NCI-H2196 treated with DMSO at 0.1 percent for 48 hours (cell line): ENCODE measurements at regions not wholly inside any gene's neighbourhood (a gene's known extent, or its start where the extent isn't known, plus 50 kb on each side); places are given as distances from the start of the nearest gene placed in this dataset.

Experiments used
- DNase-seq: peaks from one replicate; lab custom pipeline; 2025; ENCODE audit not compliant: unreplicated experiment; lab: John Stamatoyannopoulos, UW

DNA sequence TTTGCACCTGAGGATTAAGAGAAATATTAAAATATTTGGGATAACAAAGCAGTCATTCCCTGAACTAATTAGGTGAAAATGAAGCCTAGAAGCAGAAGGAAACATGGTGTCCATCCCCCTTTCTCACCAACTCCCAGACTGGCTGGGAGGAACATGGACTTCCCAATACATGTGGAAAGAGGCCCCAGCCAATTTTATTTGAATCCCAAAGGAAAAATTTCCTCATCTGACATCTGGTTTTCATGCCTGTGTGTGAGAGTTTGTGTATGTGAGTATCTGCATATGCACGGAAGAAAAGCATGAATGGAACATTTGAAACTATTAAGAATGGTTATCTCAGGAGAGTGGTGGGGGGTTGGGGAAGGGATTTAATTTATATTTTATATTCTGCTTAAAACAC is 84.3 kb downstream of the COPS8 start:
- no peak for DNase-seq

DNA sequence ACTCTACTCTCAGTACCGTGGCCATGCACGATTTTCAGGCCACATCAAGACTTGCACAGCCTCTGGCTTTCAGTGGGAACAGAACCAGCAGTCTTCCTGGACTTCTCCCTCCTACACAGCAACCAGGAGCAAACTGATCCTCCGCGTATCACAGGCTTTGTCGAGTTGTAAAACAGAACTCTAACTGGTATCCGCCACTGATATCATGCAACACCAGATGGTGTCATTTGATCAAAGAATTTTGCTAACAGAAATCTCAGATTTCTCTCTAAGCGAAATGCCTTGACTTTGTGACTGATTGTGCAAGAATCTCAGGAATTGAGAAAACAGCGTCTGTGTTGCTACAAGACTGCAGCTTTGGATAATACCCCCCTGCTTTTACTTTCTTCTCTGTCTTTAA is 85.7 kb downstream of the COPS8 start:
- no peak for DNase-seq

DNA sequence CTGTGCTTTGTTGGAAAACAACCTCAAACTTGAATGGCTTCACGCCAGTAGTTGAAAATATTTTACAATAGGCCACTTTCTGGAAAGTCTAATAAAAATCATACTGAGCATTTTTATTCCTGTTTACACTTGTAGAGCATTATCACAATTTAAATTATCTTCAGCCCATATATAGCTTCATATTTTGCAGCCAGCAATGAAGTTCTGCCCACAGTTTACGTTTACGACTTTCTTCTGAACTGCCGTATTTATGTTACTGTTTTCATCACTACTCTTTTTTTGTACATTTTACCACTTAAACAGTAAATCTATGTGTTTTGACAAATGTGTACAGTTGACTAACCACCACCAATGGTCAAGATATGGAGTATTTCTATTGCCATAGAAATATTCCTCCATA is 86.2 kb downstream of the COPS8 start:
- DNase-seq, result no peak

DNA sequence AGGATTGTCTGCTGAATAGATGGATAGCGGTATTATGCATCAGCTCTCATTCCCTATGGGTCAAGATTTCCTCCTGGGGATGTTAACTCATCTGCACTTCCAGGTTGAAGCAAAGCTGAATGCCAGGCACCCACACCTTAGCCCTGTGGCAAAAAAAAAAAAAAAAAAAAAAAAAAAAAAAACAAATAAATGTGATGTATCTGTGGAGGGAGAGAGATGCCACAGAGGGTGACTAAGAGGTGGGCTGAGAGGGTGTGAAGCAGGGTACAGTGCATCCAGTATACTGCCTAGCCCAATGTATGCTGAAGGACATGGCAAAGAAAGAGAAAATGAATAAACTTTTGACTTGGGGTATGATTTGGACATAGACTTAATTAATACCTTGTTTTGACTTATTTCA is 91.4 kb downstream of the COPS8 start:
- no peak for DNase-seq

DNA sequence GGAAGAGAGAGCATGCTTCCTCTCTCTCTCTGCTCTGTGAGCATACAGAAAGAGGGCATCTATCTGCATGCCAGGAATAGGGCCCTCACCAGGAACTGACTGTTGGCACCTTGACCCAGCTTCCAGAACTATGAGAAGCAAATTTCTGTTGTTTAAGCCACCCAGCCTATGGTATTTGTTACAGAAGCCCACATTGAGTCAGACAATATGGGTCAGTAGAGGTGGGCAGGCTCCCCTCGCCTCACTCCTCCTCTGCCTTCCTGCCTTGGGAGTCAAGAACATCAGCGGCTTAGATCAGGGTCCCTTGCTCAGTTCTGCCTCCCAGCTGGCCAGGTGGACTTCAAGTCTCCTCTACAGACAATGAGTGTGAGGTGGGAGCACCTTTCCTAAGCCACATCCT is 92.3 kb downstream of the COPS8 start:
- DNase-seq, result no peak

DNA sequence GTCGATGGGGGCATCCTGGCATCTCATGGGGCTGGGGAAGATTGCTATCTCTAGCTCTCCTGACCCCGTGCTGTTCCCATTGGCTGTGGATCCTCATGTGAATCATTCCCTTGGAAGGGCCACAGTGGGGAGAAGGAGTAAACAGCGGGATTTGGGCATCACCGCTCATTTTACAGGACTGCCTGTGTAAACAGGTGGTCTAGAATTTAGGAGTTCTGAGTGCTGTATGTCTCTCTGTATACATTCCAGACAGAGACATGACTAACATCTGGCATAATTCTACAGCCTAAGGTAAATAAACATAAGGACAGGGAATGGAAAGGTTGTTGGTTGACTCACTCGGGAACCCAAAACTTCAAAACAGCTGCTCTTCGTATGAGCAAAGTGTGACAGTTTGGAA is 92.7 kb downstream of the COPS8 start:
- no peak for DNase-seq

DNA sequence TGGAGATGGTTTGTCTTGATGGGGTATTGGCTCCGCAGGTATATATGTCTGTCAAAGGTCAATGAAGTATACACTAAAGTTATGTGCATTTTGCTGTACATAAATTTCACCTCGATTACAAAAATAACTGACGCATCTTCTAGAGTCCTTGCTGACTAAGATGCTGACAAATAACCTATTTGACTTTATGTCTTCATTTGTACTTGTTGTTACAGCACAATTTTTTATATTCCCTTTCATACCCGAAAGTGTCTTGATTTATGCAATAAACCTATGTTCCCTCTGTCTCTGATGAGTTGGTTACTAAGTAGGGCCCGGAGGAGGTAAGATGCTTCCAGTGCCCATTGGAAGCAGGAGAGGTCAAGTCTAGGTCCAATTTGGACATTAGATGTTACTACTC is 93.5 kb downstream of the COPS8 start:
- DNase-seq, result no peak

DNA sequence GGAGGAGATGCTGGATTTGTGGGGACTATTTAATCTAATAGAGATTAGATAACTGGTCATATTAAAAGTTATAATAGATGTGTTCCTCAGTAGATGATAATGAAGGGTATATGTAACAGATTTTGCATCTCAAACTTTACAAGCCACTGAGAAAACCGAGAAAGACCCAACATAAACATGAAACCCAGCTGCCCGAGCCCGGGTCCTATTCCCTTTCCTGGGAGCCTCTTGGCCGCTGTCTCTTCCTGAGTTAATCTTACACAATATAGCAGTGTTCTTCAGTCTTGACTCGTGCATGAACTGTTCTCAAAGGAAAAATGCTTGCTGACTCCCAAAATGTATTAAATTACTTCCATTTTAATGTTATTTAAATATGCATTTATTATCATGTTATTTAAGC is 94.5 kb downstream of the COPS8 start:
- no peak for DNase-seq

DNA sequence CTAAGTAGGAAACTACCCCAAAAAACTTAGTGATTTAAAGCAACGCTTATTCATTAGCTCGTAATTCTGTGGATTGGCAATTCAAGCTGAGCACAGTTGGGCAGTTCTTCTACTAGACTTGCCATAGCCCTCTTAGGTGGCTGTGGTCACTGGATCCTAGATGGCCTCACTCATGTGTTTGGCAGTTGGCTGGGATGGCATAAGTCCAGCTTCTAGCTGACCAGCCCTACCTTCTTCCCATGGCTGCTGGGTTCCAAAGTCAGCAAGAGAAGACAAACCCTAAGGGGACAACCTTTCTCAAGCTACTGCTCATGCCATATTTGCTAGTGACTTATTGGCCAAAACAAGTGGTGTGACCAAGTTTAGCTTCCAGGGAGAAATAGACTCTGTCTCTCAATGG is 95.3 kb downstream of the COPS8 start:
- no peak for DNase-seq

DNA sequence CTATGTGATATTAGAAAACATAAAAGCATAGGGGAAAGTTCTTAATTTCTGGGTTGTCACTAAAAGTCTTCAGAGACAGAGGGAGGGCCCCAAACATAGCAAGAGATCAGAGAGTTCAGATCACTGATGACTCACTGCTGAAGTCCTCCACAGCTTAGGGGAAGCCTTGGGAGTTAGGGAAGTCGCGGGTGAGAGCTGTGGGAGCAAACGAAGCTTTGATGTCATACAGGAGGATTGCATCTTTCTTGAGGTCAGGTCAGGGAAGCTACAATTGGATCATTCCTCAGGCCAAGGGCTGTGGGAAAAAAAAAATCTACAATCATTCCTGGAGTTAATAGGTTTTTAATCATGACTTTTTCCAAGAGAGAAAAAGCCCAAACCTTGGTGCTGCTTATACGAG is 96.2 kb downstream of the COPS8 start:
- no peak for DNase-seq

DNA sequence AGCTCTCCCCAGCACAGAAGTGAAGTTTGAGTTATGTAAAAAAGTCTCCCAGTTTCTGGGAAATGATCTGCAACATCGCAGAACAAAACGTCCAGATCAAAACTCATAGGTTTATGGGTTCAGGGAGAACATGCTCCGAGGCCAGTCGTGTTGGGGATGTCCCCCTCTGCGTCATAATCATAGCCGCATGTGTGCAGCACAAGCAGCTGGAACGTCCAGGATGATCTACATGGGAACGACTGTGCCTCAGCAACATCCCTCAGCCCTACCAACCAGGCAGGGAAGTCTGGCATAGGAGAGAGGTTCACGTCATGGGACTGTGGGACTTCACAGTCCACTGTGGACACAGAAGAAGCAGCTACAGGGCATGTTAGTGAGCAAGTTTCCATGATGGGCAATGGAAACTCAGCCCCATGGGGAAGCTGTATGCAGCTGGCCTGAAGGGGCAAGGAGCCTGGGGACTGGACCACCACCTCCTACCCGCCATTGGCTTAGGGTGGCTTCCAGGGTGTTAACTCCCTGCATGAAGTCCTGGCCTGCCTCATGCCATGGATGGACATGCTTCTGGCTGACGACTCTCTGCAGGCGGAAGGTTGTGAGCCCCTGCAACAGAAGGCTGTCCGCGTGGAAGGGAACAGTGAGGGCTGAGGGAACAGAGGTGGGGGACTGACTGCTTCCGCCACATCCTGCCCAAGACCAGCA is 96.9 kb downstream of the COPS8 start:
- DNase-seq, result no peak

DNA sequence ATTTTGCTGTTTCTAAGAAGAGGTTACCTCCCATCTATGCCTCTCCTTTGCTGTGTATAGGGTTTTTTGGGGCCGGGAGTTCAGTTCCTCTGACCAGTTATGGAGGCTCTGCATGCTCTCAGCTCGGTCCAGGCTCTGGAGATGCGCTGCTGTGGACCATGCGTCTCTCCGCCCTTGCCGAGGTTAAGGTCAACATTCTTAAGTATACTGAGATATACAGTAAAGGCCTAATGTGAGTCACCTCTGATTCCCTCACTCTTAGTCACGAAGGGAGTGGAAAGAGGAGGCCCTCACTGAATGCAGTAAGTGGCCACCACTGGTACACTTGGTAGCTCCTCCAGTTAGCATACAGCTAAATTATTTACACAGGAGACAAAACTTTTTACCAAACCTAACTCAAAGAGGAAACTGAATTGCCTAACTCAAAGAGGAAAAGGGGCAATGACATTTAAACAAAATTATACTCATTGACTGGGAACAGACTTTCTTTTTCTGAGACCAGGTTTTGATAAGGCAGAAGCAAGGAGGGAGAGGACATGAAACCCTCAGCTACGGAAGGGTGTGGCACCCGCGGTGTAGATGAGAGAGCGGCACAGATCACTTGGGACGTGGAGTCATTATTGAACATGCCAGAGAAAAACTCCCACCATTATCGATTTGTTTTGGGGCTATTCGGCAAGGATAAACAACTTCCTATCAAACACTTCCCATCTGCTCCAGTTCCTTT is 98.7 kb downstream of the COPS8 start:
- no peak for DNase-seq

DNA sequence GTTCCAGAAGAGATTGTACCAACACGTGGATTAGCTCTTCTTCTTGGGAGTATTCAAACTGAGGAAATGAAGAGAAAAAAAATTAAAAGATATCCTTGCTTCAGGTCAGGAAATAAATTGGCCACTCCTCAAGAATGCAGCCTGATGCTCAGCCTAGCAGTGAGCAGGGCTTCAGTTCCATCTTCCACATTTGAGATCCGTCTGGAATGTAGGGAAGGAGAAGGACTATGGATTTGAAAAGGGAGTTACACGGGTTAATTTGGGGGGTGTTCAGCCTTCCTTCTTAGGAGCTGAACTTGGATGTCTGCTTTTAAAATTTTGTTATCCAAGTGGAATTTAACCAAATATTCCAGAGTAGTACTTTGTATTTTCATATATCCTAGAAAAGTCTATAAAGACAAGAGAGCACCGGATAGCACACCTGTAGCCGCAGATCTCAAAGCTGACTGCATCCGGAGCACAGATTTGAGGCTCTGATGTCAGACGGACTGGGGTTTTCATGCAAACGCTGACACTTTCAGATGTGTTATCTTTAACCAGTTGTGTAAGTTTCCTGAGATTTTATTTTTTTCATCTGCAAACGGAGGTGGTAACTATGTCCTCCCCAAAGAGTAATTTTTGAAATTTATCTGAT is 99.3 kb downstream of the COPS8 start:
- DNase-seq, result no peak

DNA sequence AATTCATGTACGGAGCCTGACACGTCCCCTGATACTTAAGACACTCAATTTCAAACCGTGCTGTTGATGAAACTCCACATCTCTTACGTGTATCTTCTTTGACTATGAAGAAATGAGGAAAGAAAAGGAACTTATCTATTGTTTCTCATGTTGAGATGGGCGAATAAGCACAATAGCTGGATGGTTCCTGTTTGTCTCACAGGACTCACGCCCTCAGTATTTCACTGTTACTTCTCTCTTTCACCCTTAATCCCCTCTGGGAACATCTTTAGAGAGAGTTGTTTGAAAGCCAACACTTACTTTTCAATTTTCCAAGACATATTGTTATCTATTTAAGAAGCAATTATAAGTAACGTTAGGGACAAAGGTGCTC is 99.8 kb downstream of the COPS8 start:
- DNase-seq, result no peak

DNA sequence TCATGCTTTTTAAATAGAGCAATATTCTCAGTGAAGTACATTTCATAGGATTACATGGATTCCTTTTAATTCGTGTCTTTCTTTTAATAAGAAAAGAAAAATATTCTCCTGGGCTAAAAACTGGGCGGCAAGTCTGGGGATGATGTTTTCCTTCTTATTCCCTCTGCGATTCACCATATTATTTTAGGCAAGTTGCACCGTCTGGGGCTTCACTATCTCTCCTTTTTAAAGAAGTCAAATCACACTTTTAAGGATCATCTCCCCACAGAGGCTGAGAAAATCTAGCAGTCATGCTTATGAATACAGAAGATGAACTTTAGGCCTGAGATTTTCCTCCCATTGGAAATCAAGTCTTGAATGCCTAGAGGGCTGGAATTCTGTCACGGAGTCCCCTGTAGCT is 104.1 kb downstream of the COPS8 start:
- no peak for DNase-seq

DNA sequence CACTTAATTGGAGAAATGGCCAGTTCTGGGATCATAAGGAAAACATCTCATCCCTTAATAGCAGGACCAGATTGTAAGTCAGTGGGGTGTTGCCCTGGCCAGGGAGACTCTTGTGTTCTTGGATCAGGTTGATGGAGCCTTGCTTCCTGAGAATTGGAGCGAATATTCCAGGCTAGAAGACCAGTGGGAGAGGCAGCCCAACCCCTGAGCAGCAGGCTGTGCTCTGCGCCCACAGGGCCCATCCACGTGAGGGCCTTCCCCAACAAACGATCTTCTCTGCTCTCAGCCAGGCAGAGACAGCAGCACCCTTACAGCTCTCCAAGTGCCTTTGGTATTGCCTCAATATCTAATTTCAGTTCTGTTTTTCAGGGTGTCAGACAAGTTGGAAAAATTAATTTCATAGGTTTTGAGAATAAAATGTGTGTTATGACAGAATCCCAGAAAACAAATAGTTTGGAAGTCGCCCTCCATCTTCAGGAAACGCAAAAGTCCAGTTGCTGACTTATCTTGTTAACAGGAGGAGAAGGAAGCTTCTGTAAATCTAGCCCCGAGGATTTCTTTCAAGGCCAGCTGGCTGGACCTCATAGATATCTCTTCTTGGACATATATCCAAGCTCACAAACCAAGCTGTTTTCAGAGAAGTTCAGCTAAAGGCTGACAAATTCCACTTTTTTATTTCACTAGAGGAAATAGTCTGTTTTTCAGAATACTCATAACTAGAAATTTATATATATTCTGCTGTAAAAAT is 105.5 kb downstream of the COPS8 start:
- no peak for DNase-seq

DNA sequence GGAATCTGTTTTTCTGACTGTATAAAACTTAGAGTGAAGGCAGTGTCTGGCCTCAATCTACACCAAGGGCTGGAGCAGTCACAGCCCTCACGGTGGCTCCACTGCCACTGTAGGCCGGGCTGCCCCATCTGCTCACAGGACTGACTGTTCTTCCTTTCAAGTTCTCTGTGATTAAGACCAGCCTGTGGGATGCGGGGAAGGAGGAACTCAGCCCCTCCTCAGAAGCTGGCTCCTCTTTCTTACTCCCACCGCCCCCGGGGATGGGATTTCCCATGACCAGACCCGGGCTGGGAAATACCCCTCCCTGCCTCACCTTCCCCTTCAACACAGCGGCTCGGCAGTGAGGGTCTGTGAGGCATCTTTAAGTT is 106.0 kb downstream of the COPS8 start:
- no peak for DNase-seq

DNA sequence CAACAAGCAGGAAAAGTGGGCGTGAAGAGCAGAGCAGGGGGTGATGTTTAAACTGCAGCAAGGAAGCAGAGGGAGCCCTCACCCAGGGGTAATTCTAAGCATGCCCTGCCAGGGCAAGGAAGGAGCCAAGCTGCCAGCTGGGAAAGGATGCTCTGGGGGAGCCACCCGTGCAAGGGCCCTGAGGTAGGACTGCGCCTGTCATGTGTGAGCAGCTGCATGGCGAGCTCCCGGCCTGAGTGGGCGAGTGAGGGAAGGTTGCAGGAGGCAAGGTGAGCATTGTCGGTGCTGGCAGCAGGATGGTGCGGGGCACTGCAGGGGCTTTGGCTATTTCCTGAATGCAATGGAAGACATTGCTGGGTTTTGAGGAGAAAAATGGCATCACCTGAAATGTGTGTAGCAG is 107.2 kb downstream of the COPS8 start:
- no peak for DNase-seq

DNA sequence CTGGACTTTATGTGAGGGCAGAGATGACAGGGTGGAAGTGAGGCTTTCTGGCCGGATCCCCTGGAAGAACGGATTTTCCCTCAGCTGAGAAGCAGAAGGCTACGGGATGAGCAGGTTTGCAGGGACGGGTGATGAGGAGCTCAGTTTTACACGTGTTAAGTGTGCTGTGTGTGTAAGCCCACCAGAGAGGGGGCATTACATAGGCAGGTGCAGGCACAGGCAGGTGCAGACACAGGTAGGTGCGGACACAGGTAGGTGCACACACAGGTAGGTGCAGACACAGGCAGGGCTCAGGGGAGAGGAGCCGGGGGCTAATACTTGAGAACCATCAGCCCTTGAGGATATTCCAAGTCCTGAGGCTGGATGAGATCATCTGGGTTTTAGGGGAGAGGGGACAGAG is 107.7 kb downstream of the COPS8 start:
- no peak for DNase-seq

DNA sequence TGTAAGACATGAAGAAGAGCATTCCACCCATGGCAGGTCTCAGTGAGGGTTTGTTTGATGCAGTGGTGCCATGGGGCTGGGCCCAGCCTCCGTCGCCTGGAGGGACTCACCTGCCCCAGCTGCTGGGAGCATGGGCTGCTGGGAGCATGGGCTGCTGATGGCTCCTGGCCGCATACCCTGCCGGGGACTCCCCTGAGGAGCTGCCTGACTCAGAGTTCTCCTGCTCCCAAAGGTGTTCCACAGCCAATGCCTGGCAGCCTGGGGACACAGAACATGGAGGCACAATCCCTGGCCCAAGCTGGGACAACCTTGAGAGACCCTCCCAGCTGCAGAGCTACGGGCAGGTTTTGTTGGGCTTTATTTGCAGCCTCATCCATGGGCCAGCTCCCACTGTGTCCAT is 108.4 kb downstream of the COPS8 start:
- DNase-seq, result no peak

DNA sequence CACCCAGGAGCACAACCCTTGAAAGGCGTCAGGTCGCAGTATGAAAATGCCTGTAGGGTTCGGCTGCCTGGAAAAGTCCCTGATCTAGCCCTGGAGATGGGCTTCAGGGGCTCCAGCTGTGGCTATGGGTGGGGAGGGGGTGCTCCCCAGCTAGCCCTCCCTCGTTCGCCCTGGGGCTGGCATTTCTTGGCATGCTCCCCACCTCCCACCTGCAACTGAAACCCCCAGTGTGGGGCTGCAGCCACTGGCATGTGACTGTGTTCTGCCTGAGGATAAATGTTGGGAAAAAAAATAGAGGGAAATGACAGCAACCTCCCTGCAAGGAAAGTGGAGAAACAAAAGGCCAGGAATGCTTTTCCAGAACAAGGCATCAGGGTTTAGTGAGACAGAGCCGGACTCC is 109.2 kb downstream of the COPS8 start:
- no peak for DNase-seq
